Skeletal muscle satellite cell (primary cell): ENCODE measurements at regions not wholly inside any gene's neighbourhood (a gene's known extent, or its start where the extent isn't known, plus 50 kb on each side); places are given as distances from the start of the nearest gene placed in this dataset.
"Not testable (repeated sequence)": the region's sequence is repeated elsewhere in the genome, so short reads cannot be mapped to it uniquely, and the experiment has no call there.

ENCODE experiments used
- H3K27me3 ChIP-seq: 2 replicates; pipeline ENCODE4 v1.7.0; 2013; ENCODE audit warnings: low read length; ENCODE audit not compliant: control insufficient read depth, insufficient read depth
- H3K36me3 ChIP-seq: 2 replicates; pipeline ENCODE4 v1.7.0; 2013; ENCODE audit warnings: mild to moderate bottlenecking, control low read depth, low read length; ENCODE audit not compliant: insufficient read depth
- H3K4me1 ChIP-seq: 2 replicates; pipeline ENCODE4 v1.7.0; 2013; ENCODE audit warnings: low read length; ENCODE audit not compliant: control insufficient read depth, insufficient read depth
- H3K4me2 ChIP-seq: 2 replicates; pipeline ENCODE4 v1.7.0; 2013; ENCODE audit warnings: mild to moderate bottlenecking, low read length
- H3K4me3 ChIP-seq: 2 replicates; pipeline ENCODE4 v1.7.0; 2013; ENCODE audit warnings: low read length
- H3K9ac ChIP-seq: 2 replicates; pipeline ENCODE4 v1.7.0; 2013; ENCODE audit warnings: mild to moderate bottlenecking, low read depth, low read length, moderate library complexity
- H3K9me3 ChIP-seq: replicated peaks from 2 replicates; pipeline ENCODE4 v1.7.0; 2013; ENCODE audit warnings: mild to moderate bottlenecking, control low read depth, low read length

DNA sequence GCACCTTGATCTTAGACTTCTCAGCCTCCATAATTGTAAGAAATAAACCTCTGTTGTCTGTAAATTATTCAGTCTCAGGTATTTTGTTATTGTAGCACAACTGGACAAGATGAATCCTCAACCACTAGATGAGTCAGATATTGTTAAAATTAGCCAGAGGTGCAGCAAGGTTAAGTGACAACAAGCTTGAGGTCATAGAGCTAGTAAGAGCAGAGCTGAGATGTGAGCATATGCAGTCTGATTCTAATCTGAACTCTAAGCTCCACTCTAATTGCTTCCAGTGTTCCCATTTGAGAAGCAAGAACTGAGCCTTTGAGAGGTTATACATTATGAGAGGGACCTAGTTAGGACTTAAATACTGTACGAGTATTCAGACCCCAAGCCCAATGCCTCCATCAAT, 93.1 kb downstream of the FZD1 start:
- no peaks in the 10 kb centered on the region for H3K9me3 ChIP-seq
- H3K27me3 ChIP-seq = peaks cover 6% of the 10 kb centered on the region
- H3K4me3 ChIP-seq = no peak overlapping the region
- no peaks in the 10 kb centered on the region for H3K36me3 ChIP-seq
- H3K9ac ChIP-seq = no peak overlapping the region
- no peaks in the 10 kb centered on the region for H3K4me1 ChIP-seq
- no peak overlapping the region for H3K4me2 ChIP-seq

GRCh38 chr7:91357901-91358300, 93.7 kb downstream of the FZD1 start:
- no peaks in the 10 kb centered on the region for H3K9me3 ChIP-seq
- H3K4me3 ChIP-seq = no peak overlapping the region

DNA sequence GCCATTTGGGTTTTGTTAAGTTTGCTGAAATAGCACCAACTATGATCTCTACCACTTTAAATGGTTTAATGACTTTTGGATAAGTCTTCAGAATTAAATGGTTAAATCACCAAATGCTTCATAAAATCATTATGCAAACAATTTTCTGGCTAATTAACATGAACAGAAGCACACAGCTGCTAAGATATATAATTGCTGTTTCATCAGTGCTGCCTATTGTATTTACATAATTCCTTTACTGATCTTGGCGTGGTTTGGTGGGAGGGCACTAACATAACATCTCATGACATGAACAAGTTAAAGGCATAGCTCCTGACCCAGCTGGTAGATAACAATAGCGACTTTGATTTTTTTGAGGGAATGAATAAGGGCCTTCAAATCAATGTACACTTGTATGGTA, 94.1 kb downstream of the FZD1 start:
- no peak overlapping the region for H3K4me3 ChIP-seq
- no peaks in the 10 kb centered on the region for H3K36me3 ChIP-seq
- peaks cover 6% of the 10 kb centered on the region for H3K27me3 ChIP-seq
- no peaks in the 10 kb centered on the region for H3K9me3 ChIP-seq
- no peak overlapping the region for H3K4me2 ChIP-seq
- no peaks in the 10 kb centered on the region for H3K4me1 ChIP-seq
- no peak overlapping the region for H3K9ac ChIP-seq

More at GRCh38 chr7:91357901-91358300, 93.7 kb downstream of the FZD1 start:
- Histone ChIP-seq H3K4me1 (no peaks in the 10 kb centered on the region), H3K27me3 (peaks cover 6% of the 10 kb centered on the region), H3K36me3 (no peaks in the 10 kb centered on the region), H3K9ac (no peak overlapping the region), H3K4me2 (no peak overlapping the region)

DNA sequence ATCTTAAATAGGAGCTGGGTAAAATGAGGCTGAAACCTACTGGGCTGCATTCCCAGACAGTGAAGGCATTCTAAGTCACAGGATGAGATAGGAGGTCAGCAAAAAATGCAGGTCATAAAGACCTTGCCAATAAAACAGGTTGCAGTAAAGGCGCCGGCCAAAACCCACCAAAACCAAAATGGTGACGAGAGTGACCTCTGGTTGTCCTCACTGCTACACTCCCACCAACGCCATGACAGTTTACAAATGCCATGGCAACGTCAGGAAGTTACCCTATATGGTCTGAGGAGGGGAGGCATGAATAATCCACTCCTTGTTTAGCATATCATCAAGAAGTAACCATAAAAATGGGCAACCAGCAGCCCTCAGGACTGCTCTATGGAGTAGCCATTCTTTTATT, 100.9 kb downstream of the FZD1 start:
- H3K36me3 ChIP-seq, H3K27me3 ChIP-seq, H3K4me2 ChIP-seq, H3K4me3 ChIP-seq, H3K4me1 ChIP-seq, H3K9ac ChIP-seq, H3K9me3 ChIP-seq: not testable (repeated sequence)

DNA sequence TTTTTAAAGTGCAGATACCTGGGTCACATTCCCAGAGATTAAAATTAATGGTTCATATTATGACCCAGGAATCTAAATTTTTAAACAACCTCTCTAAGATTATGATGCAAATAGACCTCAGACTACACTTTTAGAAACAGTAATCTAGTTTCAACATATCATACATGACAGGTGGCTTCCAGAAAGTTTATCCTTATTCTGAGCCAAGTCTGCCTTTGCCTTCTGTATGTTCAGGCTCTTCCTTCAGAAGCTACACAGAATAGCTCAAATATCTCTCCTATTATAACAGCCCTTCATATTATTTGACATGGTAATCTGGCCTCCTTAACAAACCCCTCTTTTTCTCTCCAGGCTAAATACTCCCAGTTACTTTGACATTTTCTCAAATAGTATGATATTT, 101.9 kb downstream of the FZD1 start:
- H3K27me3 ChIP-seq = peaks cover 10% of the 10 kb centered on the region
- H3K4me3 ChIP-seq = no peak overlapping the region
- no peaks in the 10 kb centered on the region for H3K9me3 ChIP-seq
- no peak overlapping the region for H3K4me2 ChIP-seq
- H3K4me1 ChIP-seq = no peaks in the 10 kb centered on the region
- H3K36me3 ChIP-seq = no peaks in the 10 kb centered on the region
- no peak overlapping the region for H3K9ac ChIP-seq

DNA sequence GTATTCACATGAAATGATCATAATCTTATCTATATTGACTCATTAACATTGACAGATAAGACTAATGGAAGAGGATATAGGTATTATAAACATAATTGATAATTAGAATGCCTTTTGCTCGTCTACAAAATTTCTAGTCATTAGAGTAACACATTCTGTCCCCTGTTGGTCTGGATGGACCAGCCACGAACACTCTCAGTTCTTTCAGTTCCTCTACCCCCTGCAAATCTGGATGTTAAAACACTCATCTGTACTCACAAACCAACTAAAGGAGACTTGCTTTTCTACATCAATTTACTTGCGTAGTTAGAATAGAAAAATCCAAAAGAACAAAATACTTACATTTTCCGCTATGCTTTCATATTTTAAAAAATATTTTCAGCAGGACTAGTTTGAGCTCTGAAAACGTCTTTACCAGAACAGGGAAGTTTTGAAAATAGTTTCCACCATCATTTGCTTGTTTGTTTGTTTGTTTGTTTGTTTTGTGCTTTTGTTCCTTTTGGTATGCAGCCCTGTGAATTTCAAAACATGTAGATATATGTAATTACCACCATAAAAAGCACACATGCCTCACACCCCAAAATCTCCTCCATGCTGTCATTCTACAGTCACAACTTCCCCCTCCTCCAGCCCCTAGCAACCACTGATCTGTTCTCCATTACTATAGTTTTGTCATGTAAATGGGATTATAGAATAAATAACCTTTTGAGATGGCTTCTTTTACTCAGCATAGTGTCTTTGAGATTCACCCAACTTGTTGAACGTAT, 103.8 kb downstream of the FZD1 start:
- no peaks in the 10 kb centered on the region for H3K36me3 ChIP-seq
- no peak overlapping the region for H3K9ac ChIP-seq
- no peaks in the 10 kb centered on the region for H3K9me3 ChIP-seq
- H3K4me2 ChIP-seq = no peak overlapping the region
- H3K4me1 ChIP-seq = no peaks in the 10 kb centered on the region
- no peak overlapping the region for H3K4me3 ChIP-seq
- H3K27me3 ChIP-seq = peaks cover 13% of the 10 kb centered on the region

- H3K4me2 ChIP-seq = no peak overlapping the region
- no peak overlapping the region for H3K4me3 ChIP-seq
- H3K27me3 ChIP-seq = peaks cover 13% of the 10 kb centered on the region
- no peaks in the 10 kb centered on the region for H3K4me1 ChIP-seq
- H3K36me3 ChIP-seq = no peaks in the 10 kb centered on the region
- H3K9ac ChIP-seq = no peak overlapping the region
- no peaks in the 10 kb centered on the region for H3K9me3 ChIP-seq
Measured at GRCh38 chr7:91372323-91372722, 108.1 kb downstream of the FZD1 start.

GRCh38 chr7:91373111-91373800, 109.0 kb downstream of the FZD1 start:
- no peaks in the 10 kb centered on the region for H3K36me3 ChIP-seq
- no peak overlapping the region for H3K4me3 ChIP-seq

GRCh38 chr7:91374321-91374989, 110.2 kb downstream of the FZD1 start:
- no peak overlapping the region for H3K4me3 ChIP-seq

More at GRCh38 chr7:91373111-91373800, 109.0 kb downstream of the FZD1 start:
- Histone ChIP-seq H3K4me1 (no peaks in the 10 kb centered on the region), H3K9me3 (no peaks in the 10 kb centered on the region), H3K9ac (no peak overlapping the region), H3K27me3 (peaks cover 10% of the 10 kb centered on the region), H3K4me2 (no peak overlapping the region)

DNA sequence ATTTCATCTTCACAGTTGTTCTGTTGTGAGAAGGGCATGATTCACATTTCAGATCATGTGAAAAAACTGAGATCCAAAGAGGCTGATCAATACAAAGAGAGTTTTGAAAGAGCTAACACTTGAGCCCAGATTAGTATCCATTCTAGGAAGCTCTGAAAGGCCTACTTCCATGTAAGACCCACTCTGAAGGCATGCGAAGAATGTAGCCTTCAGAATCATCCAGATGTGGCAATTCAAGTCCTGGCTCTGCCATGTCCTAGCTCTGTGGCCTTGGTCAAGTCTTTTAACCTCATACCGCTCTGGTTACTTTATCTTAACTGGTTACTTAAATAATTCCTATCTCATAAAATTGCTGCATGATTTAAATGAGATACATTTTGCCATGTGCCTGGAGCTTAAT, 111.1 kb downstream of the FZD1 start:
- Histone ChIP-seq H3K36me3 (no peaks in the 10 kb centered on the region), H3K9me3 (no peaks in the 10 kb centered on the region), H3K4me3 (no peak overlapping the region), H3K4me1 (no peaks in the 10 kb centered on the region), H3K27me3 (peaks cover 3% of the 10 kb centered on the region), H3K4me2 (no peak overlapping the region), H3K9ac (no peak overlapping the region)

More at GRCh38 chr7:91374321-91374989, 110.2 kb downstream of the FZD1 start:
- Histone ChIP-seq H3K27me3 (peaks cover 3% of the 10 kb centered on the region), H3K4me2 (no peak overlapping the region), H3K36me3 (no peaks in the 10 kb centered on the region), H3K9ac (no peak overlapping the region), H3K4me1 (no peaks in the 10 kb centered on the region), H3K9me3 (no peaks in the 10 kb centered on the region)

GRCh38 chr7:91378131-91378530, 113.9 kb downstream of the FZD1 start:
- H3K4me2 ChIP-seq = no peak overlapping the region
- no peaks in the 10 kb centered on the region for H3K27me3 ChIP-seq
- no peak overlapping the region for H3K9ac ChIP-seq
- no peak overlapping the region for H3K4me3 ChIP-seq
- H3K9me3 ChIP-seq = no peaks in the 10 kb centered on the region
- H3K4me1 ChIP-seq = no peaks in the 10 kb centered on the region
- no peaks in the 10 kb centered on the region for H3K36me3 ChIP-seq
